PC-3 (cell line): ENCODE measurements at regions not wholly inside any gene's neighbourhood (a gene's known extent, or its start where the extent isn't known, plus 50 kb on each side); places are given as distances from the start of the nearest gene placed in this dataset.

Experiments
- ATAC-seq: fragments of 200-7000 bp; cut with Tn5 transposase; 2 replicates; pipeline ENCODE4 v1.9.1; 2020; ENCODE audit warnings: mild to moderate bottlenecking, moderate library complexity
- BruUV-seq: library from RNA; stranded (reverse); fragments of 400-500 nt; replicated peaks from 2 replicates; lab custom pipeline; 2021; lab: Mats Ljungman, UMichigan
- CTCF ChIA-PET: fragments of 300-600 bp; sonication (Branson Sonifier 250); formaldehyde crosslinking; loops from one replicate; lab custom pipeline; 2022; ENCODE audit warnings: antibody characterized with exemption; lab: Charles Lee
- POLR2A ChIA-PET: fragments of 300-600 bp; sonication (Branson Sonifier 250); formaldehyde crosslinking; loops from one replicate; lab custom pipeline; 2022; ENCODE audit warnings: antibody characterized with exemption; ENCODE audit not compliant: unreplicated experiment; lab: Charles Lee
- DNase-seq: peaks from one replicate; pipeline ENCODE4 v3.0.0-alpha.2; 2015
- H2AFZ ChIP-seq: fragments of 300-600 bp; sonication (generic); 2 replicates; pipeline ENCODE4 v1.6.0; 2016; ENCODE audit warnings: antibody characterized with exemption, low read length
- H3F3A ChIP-seq: fragments of 300-600 bp; sonication (generic); one replicate; pipeline ENCODE4 v1.6.0; 2017; ENCODE audit warnings: antibody characterized with exemption, low read length, control low read depth, mild to moderate bottlenecking; ENCODE audit not compliant: unreplicated experiment
- H3K27ac ChIP-seq: fragments of 300-600 bp; sonication (generic); 2 replicates; pipeline ENCODE4 v1.5.1; 2016; ENCODE audit warnings: mild to moderate bottlenecking, low read length
- H3K27me3 ChIP-seq: fragments of 300-600 bp; sonication (generic); 2 replicates; pipeline ENCODE4 v1.6.1; 2016; ENCODE audit warnings: low read length, mixed read lengths
- H3K36me3 ChIP-seq: fragments of 300-600 bp; sonication (generic); 2 replicates; pipeline ENCODE4 v1.6.1; 2016; ENCODE audit warnings: low read depth, mixed run types, low read length, mixed read lengths
- H3K4me1 ChIP-seq: fragments of 300-600 bp; sonication (generic); 2 replicates; pipeline ENCODE4 v1.5.1; 2016; ENCODE audit warnings: low read length; ENCODE audit not compliant: insufficient read depth
- H3K4me2 ChIP-seq: fragments of 300-600 bp; sonication (generic); 2 replicates; pipeline ENCODE4 v1.6.0; 2016; ENCODE audit warnings: low read length
- H3K4me3 ChIP-seq: fragments of 300-600 bp; sonication (generic); 2 replicates; pipeline ENCODE4 v1.5.1; 2016; ENCODE audit warnings: mild to moderate bottlenecking, low read length, mixed read lengths
- H3K79me2 ChIP-seq: fragments of 300-600 bp; sonication (generic); 2 replicates; pipeline ENCODE4 v1.6.1; 2017; ENCODE audit warnings: low read length, mixed read lengths
- H3K9ac ChIP-seq: fragments of 300-600 bp; sonication (generic); 2 replicates; pipeline ENCODE4 v1.6.0; 2016; ENCODE audit warnings: mild to moderate bottlenecking, low read length
- H3K9me2 ChIP-seq: fragments of 300-600 bp; sonication (generic); replicated peaks from 2 replicates; pipeline ENCODE4 v1.6.1; 2016; ENCODE audit warnings: mixed run types, low read length, mixed read lengths
- H3K9me3 ChIP-seq: fragments of 300-600 bp; sonication (generic); 2 replicates; pipeline ENCODE4 v1.6.1; 2016; ENCODE audit warnings: low read length, mixed read lengths
- H4K20me1 ChIP-seq: fragments of 300-600 bp; sonication (generic); 2 replicates; pipeline ENCODE4 v1.6.1; 2016; ENCODE audit warnings: low read length, mixed read lengths
- CTCF ChIP-seq: fragments of 300-600 bp; sonication (generic); conservative IDR thresholded peaks from 2 replicates; pipeline ENCODE4 v1.5.1; 2017; ENCODE audit warnings: antibody characterized with exemption, low read depth, mild to moderate bottlenecking, low read length
- EZH2 ChIP-seq: fragments of 300-600 bp; sonication (generic); IDR thresholded peaks from one replicate; pipeline ENCODE4 v1.6.1; 2017; ENCODE audit warnings: antibody characterized with exemption, mild to moderate bottlenecking, low read length; ENCODE audit not compliant: unreplicated experiment
- EZH2phosphoT487 ChIP-seq: fragments of 300-600 bp; sonication (generic); IDR thresholded peaks from 2 replicates; pipeline ENCODE4 v1.6.1; 2018; ENCODE audit warnings: mild to moderate bottlenecking, antibody characterized with exemption, low read length, borderline replicate concordance
- intact Hi-C: fragments of 100-400 bp; cut with micrococcal nuclease; formaldehyde crosslinking; loops from 2 replicates; pipeline ENCODE4 v1.9.0; 2023

- ATAC-seq, result no peak
- Histone ChIP-seq H3K4me1 (peaks cover 5% of the 10 kb centered on the region), H3K4me2 (no peak overlapping the region), H3K27me3 (no peaks in the 10 kb centered on the region), H4K20me1 (no peaks in the 10 kb centered on the region), H3K4me3 (no peak overlapping the region), H2AFZ (no peak overlapping the region), H3K36me3 (no peaks in the 10 kb centered on the region), H3K27ac (no peak overlapping the region), H3K9me2 (no peaks in the 10 kb centered on the region), H3K9me3 (no peaks in the 10 kb centered on the region), H3K9ac (no peak overlapping the region), H3K79me2 (no peaks in the 10 kb centered on the region), H3F3A (no peaks in the 10 kb centered on the region)
- DNase-seq, result no peak
- CTCF ChIA-PET, result no interaction called here
- intact Hi-C loops, result no loop called here
- no TSS peak for BruUV-seq
- TF ChIP-seq EZH2phosphoT487, result no peak
- TF ChIP-seq EZH2, result no peak
- no peak for TF ChIP-seq CTCF
- POLR2A ChIA-PET, result no interaction called here
Observed at GRCh38 chr1:198978523-198978922, 339.7 kb downstream of the PTPRC start.

- no peak overlapping the region for H3K27ac ChIP-seq
- no peak overlapping the region for H3K9ac ChIP-seq
- POLR2A ChIA-PET, result no interaction called here
- CTCF ChIA-PET, result no interaction called here
- no peak overlapping the region for H3K4me3 ChIP-seq
- no peak for ATAC-seq
- TF ChIP-seq CTCF (no peak), EZH2 (no peak), EZH2phosphoT487 (no peak)
- H3F3A ChIP-seq, result no peaks in the 10 kb centered on the region
- no peaks in the 10 kb centered on the region for H4K20me1 ChIP-seq
- H3K9me2 ChIP-seq, result no peaks in the 10 kb centered on the region
- H3K27me3 ChIP-seq, result no peaks in the 10 kb centered on the region
- no peak for DNase-seq
- peaks cover 15% of the 10 kb centered on the region for H3K4me1 ChIP-seq
- no TSS peak for BruUV-seq
- no peaks in the 10 kb centered on the region for H3K36me3 ChIP-seq
- no peak overlapping the region for H3K4me2 ChIP-seq
- H3K79me2 ChIP-seq, result no peaks in the 10 kb centered on the region
- no peaks in the 10 kb centered on the region for H3K9me3 ChIP-seq
- intact Hi-C loops, result no loop called here
- no peak overlapping the region for H2AFZ ChIP-seq
Observed at GRCh38 chr1:198986036-198986435, 347.2 kb downstream of the PTPRC start.

GRCh38 chr1:198986442-198986841, 347.6 kb downstream of the PTPRC start:
- POLR2A ChIA-PET, result no interaction called here
- no peaks in the 10 kb centered on the region for H4K20me1 ChIP-seq
- no peaks in the 10 kb centered on the region for H3K79me2 ChIP-seq
- H3K9me2 ChIP-seq, result no peaks in the 10 kb centered on the region
- intact Hi-C loops, result no loop called here
- DNase-seq (no peak), ATAC-seq (no peak)
- no peak overlapping the region for H3K9ac ChIP-seq
- no peak overlapping the region for H3K4me3 ChIP-seq
- H3K27me3 ChIP-seq, result no peaks in the 10 kb centered on the region
- CTCF ChIA-PET, result no interaction called here
- H3K27ac ChIP-seq, result no peak overlapping the region
- H3K9me3 ChIP-seq, result no peaks in the 10 kb centered on the region
- no peak for TF ChIP-seq EZH2phosphoT487
- no peak for TF ChIP-seq CTCF
- TF ChIP-seq EZH2, result no peak
- peaks cover 15% of the 10 kb centered on the region for H3K4me1 ChIP-seq
- no peak overlapping the region for H2AFZ ChIP-seq
- no peaks in the 10 kb centered on the region for H3K36me3 ChIP-seq
- H3F3A ChIP-seq, result no peaks in the 10 kb centered on the region
- no TSS peak for BruUV-seq
- H3K4me2 ChIP-seq, result no peak overlapping the region
